Kidney tubule cell (primary cell): ENCODE measurements at regions not wholly inside any gene's neighbourhood (a gene's known extent, or its start where the extent isn't known, plus 50 kb on each side); places are given as distances from the start of the nearest gene placed in this dataset.

Source experiments
- DNase-seq: peaks from one replicate; pipeline ENCODE4 v3.0.0-alpha.2; 2018; ENCODE audit warnings: low spot score

GRCh38 chr2:12415536-12415935 is 301.2 kb upstream of the TRIB2 start:
- DNase-seq = no peak

DNA sequence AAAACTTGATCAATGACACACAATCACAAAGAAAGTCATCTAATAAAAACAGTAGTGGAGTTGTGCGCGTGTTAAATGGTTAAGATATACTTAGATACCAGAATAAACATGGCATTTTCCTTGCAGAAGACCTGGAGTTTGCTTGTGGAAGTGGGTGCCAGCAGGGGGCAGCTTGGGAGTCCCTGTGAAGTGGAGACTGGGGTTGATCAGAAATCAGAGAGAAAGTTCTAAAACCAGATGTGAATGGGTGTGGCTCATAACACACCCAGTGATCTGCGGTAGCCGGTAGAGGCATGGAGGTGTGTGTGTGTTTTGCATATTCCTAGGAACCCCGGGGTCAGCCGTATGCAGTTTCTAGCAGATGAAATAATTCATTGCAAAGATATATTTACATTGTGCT is 300.1 kb upstream of the TRIB2 start:
- DNase-seq = peak; percentile 20

DNA sequence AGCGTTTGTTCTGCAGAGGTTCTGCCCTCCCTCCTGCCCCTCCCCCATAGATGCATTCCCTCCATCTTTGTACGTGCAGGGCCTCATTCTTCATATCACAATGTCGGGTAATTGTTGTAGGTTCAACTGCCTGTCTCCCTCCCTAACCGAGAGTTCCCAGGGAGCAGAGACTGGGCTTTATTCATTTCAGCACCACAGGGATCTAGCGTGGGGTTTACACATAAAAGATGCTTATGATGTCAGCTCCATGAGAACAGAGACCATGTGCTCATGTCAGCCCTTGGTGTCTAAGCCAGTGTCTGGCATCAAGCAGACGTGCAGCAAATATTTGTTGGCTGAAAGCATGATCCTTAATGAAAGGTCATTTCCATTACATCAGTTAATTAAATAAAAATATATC is 298.9 kb upstream of the TRIB2 start:
- no peak for DNase-seq

GRCh38 chr2:12419803-12420202 is 296.9 kb upstream of the TRIB2 start:
- DNase-seq = no peak

DNA sequence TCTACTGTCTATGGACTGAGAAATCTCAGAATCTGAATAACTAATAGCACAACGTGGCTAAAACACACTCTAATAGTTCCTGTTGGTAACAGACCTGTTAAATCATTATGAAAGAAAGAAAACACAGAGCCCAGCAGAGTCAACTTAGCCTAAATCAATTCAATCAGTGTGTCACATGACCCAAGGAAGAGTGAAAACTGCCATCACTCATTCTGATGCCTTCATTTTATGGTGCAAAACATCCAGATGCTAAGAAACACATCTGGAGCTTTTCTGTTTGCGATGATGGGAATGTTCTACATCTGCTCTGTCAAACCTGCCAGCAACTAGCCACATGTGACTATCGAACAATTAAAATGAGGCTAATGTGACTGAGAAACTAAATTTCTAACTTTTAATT is 295.7 kb upstream of the TRIB2 start:
- no peak for DNase-seq

DNA sequence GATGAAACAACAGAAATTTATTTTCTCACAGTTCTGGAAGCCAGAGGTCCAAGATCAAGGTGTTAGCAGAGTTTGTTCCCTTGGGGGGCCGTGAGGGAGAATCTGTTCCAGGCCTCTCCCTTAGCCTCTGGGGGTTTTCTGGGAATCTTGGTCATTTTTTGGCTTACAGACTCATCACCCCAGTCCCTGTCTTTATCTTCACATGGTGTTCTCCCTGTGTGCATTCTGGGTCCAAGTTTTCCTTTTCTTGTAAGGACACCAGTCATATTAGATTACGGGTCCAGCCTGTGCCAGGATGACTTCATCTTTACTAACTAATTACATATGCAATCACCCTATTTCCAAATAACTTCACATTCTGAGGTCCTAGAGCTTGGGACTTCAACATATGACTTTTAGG is 292.5 kb upstream of the TRIB2 start:
- no peak for DNase-seq

DNA sequence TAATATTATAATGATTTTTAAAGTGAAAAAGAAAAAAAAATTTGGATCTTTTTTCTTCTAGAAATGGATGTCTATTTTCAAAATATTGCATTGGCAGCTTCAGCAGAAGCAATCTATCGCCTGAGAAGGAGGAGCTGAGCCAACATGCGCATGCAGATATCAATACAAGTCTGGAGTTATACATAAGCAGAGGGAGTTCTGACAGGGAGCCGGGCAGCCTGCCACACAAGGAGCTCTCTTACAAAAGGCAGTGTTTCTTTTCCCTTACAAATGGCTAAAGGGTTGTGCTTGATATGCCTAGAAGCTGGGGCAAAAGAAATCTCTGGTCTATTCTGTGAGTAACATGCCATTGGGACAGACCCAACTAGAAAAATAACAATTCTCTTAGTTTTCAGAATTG is 291.9 kb upstream of the TRIB2 start:
- no peak for DNase-seq

GRCh38 chr2:12428324-12428723 is 288.4 kb upstream of the TRIB2 start:
- no peak for DNase-seq

DNA sequence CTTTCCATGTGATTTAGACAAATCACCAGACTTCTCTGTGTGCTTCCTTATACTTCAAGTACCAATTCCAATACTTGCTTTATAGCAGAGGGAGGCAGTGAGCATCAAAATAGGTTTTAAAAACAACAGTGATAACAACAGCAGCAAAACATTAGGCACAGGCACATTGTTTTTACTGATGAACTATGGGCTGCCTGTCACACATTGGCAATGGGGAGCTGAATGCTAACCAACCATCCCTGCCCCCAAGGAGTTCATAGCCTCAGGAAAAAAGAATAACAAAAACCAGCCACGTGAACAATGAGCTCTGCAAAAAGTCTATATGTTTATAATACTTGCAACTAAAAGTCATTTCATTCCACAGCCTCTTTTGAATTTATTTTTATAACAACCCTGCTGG is 287.9 kb upstream of the TRIB2 start:
- no peak for DNase-seq

- DNase-seq = peak; percentile 57
These were observed 286.8 kb upstream of the TRIB2 start for GRCh38 chr2:12429779-12430406.

- DNase-seq = peak; percentile 61
These were observed 286.2 kb upstream of the TRIB2 start for GRCh38 chr2:12430407-12431133.

DNA sequence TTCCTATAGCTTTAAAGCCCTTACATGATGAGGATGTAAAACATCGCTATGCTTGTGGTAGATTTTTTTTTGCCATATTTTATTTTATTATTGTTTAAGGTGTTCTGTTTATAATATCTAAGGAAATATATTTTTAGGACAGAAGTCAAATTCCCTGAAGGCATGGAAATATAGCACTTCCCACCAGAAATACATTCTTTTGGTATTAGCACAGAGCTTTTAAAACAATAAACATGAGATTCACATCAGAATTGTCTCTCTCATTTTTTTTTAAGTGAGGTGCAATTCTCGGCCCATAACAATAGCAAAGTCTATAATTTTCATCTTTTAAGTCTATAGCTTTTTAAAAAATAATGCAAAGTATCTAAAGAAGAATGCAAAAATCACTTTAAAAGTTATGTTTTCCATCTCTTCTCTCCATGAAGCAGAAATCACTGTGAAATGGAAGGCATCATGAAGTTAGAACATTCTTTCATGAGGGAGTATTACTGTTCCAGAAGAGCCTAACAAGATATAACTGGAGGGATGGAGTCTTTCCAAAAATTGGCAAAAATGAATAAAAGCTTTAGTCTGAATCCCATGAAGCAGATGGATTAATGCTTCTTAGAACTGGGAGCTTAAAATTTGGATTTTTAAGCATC is 283.6 kb upstream of the TRIB2 start:
- no peak for DNase-seq

DNA sequence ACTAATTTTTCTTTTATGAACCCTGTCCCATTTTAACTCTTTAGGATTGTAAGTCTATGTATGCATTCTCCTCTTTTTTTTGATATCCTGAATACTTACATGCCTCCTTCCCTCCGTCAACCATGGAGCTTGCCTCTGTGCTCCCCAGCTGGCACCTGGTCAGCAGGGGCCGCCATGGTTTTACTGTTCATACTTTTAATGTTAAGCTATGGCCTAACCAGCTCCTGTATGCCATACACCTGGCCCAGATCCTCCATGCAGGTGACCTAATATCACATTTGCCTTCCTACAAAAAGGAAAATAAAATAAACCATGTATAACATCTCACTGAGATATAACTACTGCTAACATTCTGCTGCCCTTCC is 283.1 kb upstream of the TRIB2 start:
- DNase-seq = no peak

DNA sequence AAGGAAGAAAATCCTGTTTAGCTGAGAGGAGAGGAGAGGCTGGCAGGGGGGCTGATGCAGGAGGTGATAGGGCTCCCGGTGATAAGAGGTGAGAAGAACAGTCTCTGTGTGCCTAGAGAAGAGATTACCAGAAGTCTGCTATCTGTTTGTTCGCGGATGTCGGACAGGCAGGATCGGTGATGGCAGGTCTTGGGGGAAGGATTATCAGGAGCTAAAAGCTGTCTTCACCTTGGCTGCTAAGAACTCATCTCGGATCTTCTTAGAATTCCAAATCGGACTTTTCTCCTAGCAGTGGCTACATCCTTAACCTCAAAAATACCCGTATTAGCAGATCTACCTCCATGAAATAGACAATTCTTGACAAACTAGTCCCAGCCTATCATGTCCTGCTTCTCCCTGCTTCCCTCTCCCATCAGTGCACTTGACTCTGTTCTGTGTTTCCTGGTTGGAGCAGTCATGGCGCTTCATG is 282.1 kb upstream of the TRIB2 start:
- DNase-seq = no peak

GRCh38 chr2:12435430-12436222 is 281.1 kb upstream of the TRIB2 start:
- no peak for DNase-seq

DNA sequence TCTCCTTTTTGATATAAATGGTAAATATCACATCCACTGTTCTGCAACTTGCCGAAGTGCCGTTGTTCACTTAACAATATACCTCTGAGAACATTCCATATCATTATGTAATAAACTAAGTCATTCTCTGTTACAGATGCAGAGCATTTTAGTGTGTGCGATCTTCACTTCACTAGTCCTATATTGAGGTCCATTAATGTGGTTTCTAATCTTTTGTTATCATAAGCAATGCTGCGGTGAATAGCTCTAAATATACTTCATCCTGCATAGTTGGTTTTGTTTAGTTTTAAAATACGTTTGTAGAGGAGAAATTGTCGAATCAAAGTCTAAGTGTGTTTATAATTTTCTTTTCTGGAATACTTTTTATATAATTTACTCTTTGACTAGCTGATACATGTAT is 280.3 kb upstream of the TRIB2 start:
- no peak for DNase-seq

DNA sequence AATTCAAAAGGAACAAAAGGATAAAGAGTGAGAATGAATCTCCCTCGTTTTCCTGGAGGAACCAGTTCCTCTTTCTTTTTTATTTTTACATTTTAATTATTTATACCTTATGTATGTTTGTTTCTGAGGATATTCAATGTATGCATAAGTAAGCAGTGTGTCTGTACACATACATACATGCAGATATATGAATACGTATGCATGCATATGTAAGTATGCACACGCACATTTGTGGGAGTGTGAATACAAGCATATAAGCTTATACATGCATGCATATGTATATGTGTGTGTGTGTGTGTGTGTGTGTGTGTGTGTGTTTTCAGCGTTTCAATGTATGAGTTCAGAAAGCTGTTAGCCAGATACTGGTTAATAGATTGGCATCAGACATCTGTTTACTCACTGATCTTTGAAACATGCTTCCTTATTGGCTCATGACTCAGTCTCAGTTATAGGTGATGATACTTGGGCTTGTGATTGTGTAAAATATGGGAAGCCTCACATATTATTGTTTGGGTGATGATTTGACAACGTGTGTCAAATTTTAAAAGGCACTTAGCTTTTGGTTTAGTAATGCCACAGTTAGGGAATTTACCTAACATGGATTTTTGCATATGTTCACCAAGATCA is 279.7 kb upstream of the TRIB2 start:
- DNase-seq = no peak

DNA sequence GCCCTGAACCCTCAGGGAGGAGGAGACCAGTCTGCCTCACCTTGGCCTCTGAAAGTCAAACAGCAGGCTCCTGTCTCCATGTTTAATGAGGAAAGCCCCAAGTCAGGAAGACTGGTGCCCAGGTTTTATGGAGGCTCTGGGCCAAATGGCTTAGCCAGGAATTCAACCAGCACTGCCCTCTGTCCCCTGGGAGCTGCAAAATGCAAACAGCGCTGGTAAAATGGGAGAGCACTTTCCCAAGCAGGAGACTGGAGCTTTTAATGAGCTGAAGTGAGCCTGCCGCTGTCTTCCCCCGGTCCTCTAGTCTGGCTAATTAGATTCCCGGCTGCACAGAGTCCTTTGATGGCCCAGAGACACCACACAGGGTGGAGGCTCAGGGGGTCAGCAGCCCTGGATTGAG is 276.0 kb upstream of the TRIB2 start:
- no peak for DNase-seq

DNA sequence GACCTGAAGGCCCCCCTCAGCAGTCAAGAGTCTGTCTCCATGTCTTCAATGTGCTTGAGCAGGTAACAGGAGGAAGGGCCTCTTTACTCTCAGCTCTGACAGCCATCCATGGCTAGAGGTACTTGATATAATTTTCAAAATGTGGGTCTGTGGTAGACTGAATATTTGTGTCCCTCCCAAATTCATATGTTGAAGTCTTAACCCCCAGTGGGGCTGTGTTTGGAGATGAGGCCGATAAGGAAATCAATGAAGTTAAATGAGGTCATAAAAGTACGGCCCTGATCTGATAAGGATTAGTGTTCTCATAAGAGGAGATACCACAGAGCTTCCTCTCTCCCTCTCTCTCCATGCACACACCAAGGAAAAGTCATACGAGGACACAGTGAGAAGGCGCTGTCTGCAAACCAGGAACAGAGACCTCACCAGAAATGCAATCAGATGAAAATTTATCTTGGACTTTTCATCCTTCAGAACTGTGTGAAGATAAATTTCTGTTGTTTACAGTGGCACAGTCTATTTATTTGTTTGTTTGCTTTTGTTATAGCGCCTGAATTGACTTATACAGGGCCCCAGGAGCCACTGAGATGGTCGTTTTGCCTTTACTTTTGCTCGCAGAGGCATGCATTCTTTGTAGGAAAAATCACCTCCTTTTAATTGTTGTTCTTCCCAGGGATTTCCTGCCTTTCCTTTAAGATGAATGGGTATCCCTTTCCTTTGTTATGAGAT is 274.8 kb upstream of the TRIB2 start:
- DNase-seq = no peak

GRCh38 chr2:12442476-12442847 is 274.3 kb upstream of the TRIB2 start:
- no peak for DNase-seq

- DNase-seq = no peak
These were observed 267.8 kb upstream of the TRIB2 start for GRCh38 chr2:12448846-12449505.
